ENCODE measurements at regions not wholly inside any gene's neighbourhood (a gene's known extent, or its start where the extent isn't known, plus 50 kb on each side); places are given as distances from the start of the nearest gene placed in this dataset.

- TF ChIP-seq EZH2 (IDR thresholded peaks at IDR 0.05; ENCODE audit: insufficient read depth, poor library complexity, severe bottlenecking) (no peak), EZH2phosphoT487 (IDR thresholded peaks at IDR 0.05; ENCODE audit: insufficient read depth, low read depth) (no peak)
Measured at GRCh38 chr5:43903129-43903528, 300.1 kb downstream of the NNT start.
